Hematopoietic multipotent progenitor cell treated with erythropoietin and hydrocortisone succinate and interleukin-3 and kit ligand, for 6 days (in vitro differentiated cells): ENCODE measurements at regions not wholly inside any gene's neighbourhood (a gene's known extent, or its start where the extent isn't known, plus 50 kb on each side); places are given as distances from the start of the nearest gene placed in this dataset.
A peak's percentile ranks its signal among the peaks of the same experiment; 100 is the strongest.

Source experiments
- DNase-seq: peaks from one replicate; pipeline ENCODE4 v3.0.0-alpha.2; 2015

DNA sequence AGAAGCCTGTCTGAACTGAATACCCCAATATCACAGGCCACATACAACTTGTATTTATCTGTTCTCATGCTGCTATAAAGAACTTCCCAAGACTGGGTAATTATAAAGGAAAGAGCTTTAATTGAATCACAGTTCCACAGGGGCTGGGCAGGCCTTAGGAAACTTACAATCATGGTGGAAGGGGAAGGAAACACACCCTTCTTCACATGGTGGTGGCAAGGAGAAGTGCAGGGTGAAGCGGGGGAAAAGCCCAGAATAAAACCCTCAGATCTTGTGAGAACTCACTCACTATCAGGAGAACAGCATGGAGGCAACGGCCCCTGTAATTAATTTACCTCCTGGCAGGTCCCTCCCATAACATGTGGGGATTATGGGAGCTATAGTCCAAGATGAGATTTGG is 50.3 kb upstream of the FNDC1 start:
- DNase-seq: no peak

DNA sequence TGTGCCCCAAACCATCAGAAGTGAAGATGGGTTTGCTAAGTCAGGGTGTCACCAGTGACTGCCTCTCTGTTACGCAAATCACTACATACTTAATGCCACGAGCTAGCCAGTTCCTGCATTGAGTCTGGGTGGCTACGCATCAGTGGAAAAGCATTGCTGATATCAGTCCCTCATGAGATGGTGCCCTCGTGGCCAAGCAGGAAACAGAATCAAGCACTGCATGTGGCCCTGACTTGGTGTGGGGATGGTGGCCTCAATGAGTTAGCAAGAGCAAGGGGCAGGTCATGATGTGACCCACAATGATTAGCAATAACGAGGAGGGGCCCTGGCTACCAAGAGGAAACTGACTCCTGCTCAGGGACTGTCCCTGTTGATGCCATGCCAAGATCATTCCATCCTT is 51.6 kb upstream of the FNDC1 start:
- DNase-seq: no peak

DNA sequence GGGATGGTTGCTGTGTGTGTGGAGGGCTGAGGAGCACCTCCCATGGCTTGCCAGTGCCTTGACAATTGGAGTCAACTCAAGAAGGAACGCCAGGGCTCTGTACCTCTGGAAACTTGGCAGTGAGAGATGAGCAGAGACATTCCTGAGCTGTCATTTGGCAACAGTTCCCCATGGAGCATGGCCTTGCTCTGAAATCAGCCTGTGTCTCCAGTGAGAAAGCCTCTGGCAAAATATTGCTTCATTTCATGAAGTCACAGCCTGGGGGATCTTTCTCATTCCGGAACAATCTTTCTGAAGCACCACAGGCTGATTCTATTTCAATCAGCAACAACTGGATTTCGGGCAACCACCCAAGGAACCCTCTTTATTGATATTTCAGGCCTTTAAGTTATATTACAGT is 52.2 kb upstream of the FNDC1 start:
- DNase-seq: no peak

DNA sequence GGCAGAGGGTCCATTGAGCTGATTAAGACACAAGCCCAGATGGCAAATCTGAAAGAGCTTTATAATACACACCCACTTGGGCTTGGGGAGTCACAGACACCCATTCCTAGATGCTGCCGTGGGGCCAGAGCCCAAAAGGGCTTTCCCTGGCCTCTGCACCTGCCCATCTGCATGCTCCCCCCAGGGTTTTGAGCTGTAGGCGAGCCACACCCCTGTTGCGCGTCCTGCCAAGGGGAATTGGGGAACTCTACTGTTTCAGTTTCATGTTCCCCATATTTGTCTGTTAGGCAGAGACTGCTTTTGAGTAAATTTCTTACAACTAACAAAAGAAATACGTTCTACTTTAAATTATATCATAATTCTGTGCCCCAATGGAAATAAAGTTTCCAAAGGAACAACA is 52.9 kb upstream of the FNDC1 start:
- no peak for DNase-seq

DNA sequence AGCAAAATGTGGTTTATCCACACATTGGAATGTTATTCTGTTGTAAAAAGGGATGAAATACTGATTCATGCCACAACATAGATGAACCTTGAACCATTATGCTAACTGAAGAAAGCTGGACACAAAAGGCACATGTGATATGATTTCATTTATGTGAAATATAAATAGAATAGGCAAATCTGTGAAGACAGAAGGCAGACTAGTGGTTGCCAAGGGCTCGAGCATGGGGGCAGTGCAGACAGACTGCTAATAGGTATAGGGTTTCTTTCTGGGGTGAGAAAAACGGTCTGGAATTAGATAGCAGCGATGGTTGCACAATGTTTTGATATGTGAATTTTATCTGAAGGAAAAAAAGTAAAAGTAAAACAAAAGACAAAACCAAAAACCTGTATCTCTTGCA is 54.6 kb upstream of the FNDC1 start:
- no peak for DNase-seq

DNA sequence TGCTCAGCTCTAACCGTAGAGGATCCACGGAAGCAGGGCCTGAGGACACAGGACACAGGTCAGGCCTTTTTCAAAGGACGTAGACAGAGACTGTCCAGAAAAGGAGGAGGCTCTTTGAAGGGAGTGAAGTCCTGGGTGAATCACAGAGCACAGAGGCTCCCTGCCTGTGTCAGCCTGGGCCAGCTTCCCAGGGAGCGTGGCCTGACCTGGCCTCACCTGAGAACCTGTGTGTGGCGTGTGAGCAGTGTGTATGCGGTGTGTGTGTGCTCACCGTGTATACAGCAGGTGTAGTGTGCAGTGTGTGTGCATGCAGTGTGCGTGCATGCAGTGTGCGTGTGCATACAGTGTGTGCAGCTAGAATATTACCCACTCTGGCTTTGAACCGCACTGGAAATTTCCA is 56.0 kb upstream of the FNDC1 start:
- DNase-seq: no peak

DNA sequence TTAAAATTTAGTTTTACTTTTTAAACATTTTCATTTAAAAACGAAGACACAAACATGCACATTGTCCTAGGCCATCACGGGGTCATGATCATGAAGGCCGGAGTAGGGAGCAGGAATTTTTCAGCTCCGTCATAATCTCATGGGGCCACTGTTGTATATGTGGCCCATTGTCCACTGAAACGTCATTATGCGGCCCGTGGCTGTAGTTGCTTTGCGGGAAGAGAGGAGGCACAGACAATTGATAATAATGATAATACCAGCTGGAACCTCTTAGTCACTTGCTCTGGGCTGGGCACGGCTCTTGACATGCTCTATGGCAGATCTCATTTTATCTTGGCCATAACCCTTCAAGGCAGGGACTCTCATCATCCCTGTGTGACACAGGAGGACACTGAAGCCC is 56.5 kb upstream of the FNDC1 start:
- DNase-seq: no peak

DNA sequence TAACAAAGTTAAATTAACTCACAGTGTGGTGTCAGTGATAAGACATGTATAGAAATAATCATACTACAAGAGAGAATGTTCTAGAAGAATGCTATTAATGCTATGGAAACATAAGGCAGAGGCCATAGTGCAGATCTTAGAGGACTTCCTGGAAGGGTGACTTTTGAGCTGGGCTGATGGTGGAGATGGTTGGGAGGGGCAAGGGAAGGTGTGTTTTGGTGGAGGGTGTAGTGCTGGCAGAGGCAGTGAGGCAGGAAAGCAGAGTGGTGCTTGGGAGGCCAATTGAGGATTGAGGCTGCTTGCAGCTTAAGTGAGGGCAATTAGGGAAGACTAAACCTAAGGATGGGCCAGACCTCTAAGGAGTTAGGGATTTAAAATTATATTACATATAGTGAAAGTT is 58.5 kb upstream of the FNDC1 start:
- no peak for DNase-seq

DNA sequence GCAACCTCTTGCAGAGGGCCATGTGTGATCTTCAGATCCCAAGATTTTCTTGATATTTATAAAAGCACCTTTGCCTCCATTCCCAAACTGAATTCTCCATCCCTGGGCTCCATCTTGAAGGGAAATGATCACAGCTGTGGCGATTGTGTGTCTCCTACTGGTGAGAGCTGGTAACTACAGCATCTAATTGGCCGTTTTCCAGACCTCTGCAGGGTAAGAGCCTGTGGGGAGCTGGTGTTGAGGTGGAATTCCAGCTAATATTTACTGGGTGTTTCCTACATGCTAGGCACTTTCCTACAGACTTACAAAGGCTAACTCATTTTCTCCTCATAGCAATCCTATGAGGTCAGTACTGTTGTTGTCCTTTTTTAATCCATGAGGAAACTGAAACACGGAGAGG is 59.2 kb upstream of the FNDC1 start:
- DNase-seq: peak; percentile 75

DNA sequence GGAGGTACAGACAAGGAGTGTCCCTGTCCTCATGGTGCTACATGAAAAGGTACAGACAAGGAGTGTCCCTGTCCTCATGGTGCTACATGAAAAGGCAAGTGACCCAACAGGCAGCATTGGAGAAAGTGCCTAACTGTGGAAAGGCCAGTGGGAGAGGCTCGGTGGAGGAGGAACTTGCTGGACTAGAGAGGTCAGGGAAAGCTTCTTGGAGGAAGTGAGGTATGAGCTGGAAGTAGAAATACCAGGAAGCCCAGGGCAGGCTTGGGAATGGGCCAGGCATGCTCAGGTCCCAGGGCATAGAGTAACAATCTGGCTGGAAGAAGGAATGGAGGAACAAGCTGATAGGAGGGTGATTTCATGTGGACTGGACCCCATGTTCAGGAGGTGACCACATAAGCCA is 59.8 kb upstream of the FNDC1 start:
- DNase-seq: no peak

DNA sequence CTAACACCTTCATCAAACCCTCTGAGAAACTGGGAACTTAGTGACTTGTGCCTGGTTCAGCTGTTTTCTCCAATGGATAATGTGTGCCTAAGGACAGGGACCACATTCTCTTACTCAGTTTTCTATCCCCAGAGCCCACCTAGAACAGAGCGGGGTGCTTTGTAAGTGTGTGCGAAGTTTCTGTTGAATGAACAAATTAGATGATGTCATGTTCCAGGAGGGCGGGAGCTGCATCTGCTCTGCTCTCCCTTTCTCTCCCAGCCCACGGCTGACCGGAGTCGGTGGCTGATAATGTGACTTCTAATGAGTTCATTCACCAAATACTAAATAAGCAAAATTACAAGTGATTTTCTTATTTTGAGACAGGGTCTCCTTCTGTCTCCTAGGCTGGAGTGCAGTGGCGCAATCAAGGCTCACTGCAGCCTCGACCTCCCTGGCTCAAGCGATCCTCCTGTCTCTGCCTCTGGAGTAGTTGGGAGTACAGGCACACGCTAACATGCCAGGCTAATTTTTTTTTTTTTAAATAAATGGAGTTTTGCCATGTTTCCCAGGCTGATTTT is 60.7 kb upstream of the FNDC1 start:
- DNase-seq: no peak

DNA sequence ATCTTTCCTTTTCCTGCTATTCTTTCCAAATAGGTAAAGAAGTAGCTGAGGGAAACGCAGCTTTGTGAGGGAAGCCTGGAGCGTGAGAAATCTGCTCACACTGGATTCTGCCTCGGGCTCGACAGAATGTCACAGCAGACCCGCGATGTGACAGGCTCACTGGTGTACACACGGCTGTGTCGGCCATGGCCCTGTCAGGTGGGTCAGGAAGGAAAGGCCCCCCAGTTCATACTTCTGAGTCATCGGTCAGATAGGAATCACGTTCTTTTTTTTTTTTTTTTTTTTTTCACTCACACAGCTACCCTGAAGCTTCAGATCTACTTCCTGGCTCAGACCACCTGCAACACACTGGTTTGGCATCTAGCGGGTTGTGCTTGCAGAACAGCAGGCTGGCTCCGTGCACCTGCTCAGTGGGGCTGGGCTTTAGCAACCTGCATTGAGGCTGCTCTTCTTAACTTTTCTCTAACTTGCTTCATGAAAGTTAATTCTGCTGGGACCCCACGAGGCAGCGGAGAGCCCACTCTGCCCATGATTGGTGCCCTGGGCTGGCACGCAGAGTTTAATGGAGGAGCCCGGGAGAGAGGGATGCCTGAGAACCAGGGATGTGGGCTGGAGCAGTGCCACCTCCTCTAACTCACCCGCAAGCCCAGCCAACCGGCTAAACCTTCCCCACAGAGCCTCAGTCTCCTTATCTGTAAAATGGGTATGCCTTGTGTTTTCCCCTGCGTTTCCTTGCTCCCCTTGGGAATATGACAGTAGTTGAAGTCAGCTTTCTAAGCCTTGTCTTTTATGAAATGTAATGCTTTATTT is 61.5 kb upstream of the FNDC1 start:
- DNase-seq: peak; percentile 66

DNA sequence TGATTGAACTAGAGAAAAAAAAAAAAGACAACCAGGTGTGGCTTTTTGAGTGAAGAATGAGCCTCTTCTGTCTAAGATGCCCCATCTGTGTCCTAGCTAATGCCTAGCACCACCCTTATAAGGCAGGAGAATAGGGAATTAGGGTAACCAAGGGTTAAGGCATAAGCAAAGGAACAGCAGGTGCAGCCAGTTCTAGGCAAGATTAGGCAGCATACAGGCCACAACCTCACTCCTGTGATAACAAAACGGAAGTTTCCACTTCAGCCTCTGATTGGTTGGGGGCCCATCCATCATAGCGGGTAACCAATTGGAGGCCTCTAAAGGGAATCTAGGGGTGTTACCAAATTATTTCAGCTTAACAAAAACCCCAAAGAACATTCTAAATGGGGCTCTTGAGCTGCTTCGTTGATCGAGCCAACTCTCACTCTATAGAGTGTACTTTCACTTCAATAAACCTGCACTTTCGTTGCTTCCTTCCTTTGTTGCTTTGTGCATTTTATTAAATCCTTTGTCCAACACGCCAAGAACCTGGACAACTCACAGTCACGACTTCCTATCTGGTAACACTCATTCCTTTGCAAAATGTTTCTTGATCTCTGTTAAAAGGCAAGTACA is 61.9 kb upstream of the TAGAP start:
- DNase-seq: peak; percentile 96

DNA sequence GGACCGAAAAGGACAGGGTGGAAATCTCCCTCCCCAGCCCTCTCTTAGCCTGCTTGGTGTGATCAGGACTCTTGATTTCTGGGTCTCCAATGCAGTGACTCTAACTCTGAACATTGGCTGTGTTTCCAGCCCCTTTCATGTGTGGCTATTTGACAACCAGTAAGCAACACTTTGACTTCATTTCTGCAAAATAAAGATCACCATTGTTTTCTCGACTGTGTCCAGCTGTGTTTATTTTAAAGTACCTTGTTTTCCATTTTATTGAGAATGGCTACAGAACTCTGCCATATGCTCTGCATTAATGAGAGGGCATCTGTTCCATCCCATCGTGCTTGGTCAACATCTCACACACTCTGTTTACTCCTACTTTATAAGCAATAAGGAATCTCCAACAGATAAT is 60.9 kb upstream of the TAGAP start:
- DNase-seq: no peak

DNA sequence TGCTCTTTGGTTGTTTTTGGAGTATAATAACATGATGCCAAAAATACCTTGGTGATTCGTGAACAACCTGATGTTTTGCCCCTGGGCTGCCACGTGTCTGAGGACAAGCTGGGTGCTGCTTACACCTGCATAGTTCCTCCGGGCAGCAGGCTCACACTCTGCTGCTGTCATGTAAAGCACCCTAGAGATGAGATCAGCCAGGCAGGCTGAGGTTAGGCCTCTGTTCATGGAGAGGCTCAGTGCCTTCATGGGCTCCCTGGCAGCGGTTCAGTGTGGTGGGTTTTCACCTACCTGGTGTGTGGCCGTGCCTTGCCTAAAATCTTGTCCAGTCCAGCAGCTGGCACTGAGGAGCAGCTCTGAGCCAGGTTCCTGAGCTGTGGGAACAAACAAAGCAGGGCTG is 60.1 kb upstream of the TAGAP start:
- no peak for DNase-seq

DNA sequence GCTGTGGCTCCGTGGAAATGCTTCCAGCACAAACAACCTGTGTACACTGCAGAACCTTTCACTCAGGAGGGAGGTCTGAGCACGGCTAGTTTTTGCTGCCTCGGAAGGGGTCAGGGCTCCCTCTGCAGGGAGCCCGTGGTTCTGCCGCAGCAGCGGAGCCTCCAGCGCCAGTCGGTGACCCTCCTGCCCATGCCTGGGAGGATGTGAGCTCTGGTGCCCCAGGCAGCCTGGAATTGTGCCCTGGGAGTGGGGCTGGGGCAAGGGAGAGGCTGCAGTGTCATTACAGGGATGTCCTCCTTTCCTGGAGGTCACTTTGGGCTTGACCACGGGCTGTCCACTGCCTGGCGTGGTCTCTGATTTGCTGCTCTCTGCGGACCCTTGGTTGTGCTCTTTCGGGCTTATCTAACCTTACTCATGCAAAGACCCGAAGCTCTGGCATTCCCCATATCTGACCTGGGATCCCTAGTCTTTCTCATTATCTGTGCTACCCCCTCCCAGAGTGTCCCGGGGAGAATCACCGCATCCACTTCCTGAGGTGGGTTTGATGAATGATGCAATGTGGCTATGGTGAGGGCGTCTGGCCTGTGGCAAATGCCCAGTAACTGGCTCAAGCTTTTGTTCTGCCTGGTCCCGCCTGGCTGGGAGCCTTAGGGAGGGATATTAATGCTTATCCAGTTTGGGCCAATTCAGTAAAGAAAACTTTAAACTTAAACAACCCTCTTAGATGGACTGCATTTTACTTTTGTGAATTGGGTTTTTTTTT is 59.6 kb upstream of the TAGAP start:
- DNase-seq: peak; percentile 87

DNA sequence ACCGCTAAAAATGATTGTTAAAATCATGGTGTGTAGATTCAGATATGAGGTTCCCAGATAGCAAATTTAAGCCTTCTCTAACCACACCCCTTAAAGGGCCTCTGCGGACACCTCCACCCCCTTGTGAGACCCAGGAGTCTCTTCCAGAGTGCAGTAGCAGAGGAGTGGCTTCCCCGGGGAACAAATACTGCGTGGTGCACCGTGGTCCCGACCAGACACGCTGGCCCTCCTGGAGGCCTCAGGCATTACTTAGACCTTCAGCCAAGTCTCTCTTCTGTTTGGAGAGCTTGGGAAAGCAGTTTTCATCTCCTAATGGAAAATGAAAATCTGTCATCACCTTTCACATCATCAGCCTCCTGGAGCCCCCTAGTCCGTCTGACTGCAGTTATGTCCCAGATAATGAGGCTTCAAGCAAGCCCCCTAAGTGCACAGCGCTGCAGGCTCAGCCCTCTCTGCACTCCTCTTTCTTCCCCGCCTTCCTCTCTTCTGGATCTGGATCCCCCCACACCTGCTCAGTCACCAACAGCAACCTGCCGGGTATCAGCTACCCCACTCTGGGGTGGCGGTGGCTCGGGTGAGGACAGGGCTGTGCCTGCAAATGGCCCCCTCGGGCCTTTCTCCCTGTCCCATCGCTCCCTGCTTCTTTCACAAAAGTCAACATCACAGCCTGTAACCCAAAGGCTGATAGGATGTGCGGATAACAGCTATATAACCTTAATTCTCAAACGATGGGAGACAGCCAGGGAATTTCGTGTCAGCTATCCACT is 58.8 kb upstream of the TAGAP start:
- no peak for DNase-seq

DNA sequence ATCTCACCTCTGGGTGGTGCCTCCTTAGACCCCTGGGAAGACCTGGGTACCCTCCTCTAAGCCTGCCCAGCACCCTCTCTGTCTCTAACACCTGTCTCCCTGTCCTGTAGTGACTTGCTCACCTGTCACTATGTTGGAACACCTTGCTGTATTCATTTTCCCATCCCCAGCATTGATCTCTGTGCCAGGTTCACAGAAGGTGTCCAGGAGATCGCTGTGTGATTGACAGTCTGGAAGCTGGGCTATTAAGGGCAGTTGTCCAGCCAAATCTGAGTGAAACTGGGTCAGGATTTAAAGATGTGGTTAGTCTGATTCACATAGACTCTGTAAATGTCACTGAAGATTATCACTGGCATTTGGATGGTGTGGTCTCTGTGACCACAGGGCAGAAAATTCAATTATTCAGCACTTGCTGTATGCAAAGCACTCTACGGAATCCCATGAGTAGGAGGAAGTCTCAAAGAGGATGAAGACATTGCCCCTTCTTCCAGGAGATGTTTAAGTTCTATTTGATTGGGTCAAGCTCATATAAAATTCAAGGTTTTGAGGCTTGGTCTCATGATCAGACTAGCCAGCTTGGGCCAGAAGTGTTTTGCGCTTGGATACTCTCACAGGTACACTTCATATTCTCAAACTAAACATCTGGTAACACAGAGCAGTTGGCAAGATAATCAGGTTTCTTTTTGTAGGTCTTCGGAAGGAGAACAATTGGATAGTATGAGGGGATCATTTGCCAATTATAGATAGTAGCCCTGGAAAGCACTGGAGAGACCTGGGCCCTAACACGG is 57.8 kb upstream of the TAGAP start:
- DNase-seq: no peak

DNA sequence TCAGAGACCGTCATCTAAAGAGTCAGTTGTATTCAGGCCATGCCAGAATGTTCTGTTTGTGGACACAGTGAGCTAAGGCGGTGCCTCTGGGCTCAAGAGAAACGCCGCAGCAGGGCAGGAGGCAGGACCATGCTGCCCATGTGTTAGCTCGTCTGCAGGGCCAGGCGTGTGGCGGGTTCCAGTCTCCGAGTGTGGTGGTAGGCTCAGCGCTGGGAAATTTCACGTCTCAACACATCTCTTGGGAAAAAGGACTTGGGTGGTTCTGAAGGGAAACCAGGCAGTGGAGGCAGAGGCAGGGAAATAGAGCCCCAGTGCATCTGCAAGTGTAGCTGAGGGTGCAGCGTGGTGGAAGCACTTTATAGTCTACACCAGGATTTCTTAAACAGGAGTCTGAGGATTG is 56.9 kb upstream of the TAGAP start:
- DNase-seq: no peak

DNA sequence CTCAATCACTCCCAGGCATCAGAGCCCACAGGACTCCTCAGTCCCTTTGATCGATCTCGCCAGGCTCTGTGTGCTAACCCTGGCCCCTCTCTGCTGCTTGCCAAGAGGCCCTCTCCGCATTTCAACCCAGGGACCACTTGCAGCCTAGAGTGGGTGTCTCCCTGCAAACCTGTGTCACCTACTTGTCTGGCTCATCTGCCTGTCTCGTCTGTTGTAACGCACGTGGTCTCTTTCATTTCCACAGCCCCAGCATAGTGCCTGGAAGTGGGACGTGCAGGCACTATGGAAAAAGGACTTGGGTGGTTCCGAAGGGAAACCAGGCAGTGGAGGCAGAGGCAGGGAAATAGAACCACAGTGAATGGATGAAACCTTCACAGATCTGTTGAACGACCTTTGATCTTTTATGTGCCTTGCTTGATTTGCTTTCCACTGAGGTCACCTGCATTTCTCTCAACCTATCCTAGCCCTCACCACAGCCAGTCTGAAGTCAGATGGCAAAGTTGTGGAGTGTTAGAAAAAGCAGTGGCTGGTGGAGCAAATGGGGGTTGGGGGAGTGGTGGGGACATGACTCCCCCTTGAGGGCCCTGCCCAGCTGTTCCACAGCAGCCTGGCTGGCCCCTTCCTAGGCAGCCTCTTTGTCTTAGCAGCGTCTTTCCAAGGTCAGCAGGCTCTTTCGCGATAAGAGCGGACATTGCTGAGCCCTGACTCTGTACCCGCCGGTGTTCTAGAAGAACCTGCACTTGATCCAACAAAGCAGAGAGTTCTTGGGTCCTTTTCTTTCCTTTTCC is 55.8 kb upstream of the TAGAP start:
- DNase-seq: no peak

DNA sequence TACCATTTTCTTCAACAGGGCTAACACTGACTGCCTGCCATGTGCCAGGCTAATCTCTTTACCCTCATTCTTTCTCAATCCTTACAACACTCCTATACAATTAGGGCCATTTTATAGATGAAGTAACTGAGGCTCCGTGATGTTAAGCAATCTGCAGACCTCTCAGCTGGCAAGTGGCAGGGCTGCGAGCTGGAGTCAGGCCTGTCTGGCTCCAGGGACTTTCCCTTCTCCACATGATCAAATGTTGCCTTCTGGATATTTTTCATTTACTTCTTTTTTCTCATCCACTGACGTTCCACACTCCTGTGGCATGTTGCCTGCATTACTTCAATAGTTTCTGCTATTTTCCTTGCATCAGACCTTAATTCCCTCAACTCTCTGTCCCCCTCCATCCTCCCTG is 55.2 kb upstream of the TAGAP start:
- DNase-seq: no peak
